H1 (cell line): ENCODE measurements at regions not wholly inside any gene's neighbourhood (a gene's known extent, or its start where the extent isn't known, plus 50 kb on each side); places are given as distances from the start of the nearest gene placed in this dataset.

ENCODE experiments used
- CTCF ChIA-PET: fragments of 300-600 bp; sonication (Branson Sonifier 250); formaldehyde crosslinking; loops from one replicate; lab custom pipeline; 2021; ENCODE audit not compliant: partially characterized antibody; lab: Charles Lee
- POLR2A ChIA-PET: fragments of 300-600 bp; sonication (Branson Sonifier 250); formaldehyde crosslinking; loops from one replicate; lab custom pipeline; 2021; ENCODE audit warnings: inconsistent platforms; ENCODE audit not compliant: partially characterized antibody; lab: Charles Lee
- DNase-seq, 2 experiments: peaks; one replicate each; pipeline versions ENCODE4 v3.0.0 to v3.0.0-alpha.2; 2010 to 2022; ENCODE audit warnings: low spot score in 2 of 2, low read depth in 1 of 2, mixed read lengths in 1 of 2
- FAIRE-seq: peaks from 2 replicates; lab custom pipeline; 2011; peaks lifted over from hg19 to GRCh38; lab: Jason Lieb, UNC
- H2AFZ ChIP-seq: 2 replicates; pipeline ENCODE4 v1.8.1; 2012; ENCODE audit warnings: low read length, inconsistent platforms
- H2AK5ac ChIP-seq: 2 replicates; pipeline ENCODE4 v1.6.1; 2013; ENCODE audit warnings: low read depth, low read length
- H2BK120ac ChIP-seq: replicated peaks from 2 replicates; pipeline ENCODE3; 2013; ENCODE audit warnings: low read depth, low read length, inconsistent platforms
- H2BK12ac ChIP-seq: 2 replicates; pipeline ENCODE4 v1.6.1; 2013; ENCODE audit warnings: low read depth, low read length
- H2BK15ac ChIP-seq: 2 replicates; pipeline ENCODE4 v1.6.1; 2013; ENCODE audit warnings: low read length
- H2BK20ac ChIP-seq: 2 replicates; pipeline ENCODE4 v1.6.1; 2013; ENCODE audit warnings: low read length
- H2BK5ac ChIP-seq: 2 replicates; pipeline ENCODE4 v1.6.1; 2013; ENCODE audit warnings: low read depth, low read length
- H3K14ac ChIP-seq: 2 replicates; pipeline ENCODE4 v1.6.1; 2013; ENCODE audit warnings: inconsistent platforms; ENCODE audit not compliant: insufficient read length
- H3K18ac ChIP-seq: 2 replicates; pipeline ENCODE4 v1.6.1; 2013; ENCODE audit warnings: low read length; ENCODE audit errors: extremely low read depth
- H3K23ac ChIP-seq: 2 replicates; pipeline ENCODE4 v1.6.1; 2013; ENCODE audit warnings: inconsistent platforms; ENCODE audit not compliant: insufficient read length
- H3K23me2 ChIP-seq: 2 replicates; pipeline ENCODE4 v1.6.1; 2013; ENCODE audit warnings: low read depth, low read length
- H3K27ac ChIP-seq: 2 replicates; pipeline ENCODE4 v1.6.1; 2011; ENCODE audit warnings: low read depth, low read length, inconsistent platforms
- H3K27me3 ChIP-seq, 4 experiments: replicated peaks in 1 of 4; 1 replicate in 1 of 4; 2 replicates in 3 of 4; pipeline versions ENCODE4 v1.6.1 to v1.8.1; 2011 to 2013; ENCODE audit warnings: low read length in 3 of 4, mild to moderate bottlenecking in 3 of 4, inconsistent platforms in 2 of 4, mixed read lengths in 2 of 4, moderate library complexity in 1 of 4; ENCODE audit not compliant: control insufficient read depth in 3 of 4, insufficient read depth in 3 of 4; ENCODE audit errors: extremely low read depth in 1 of 4
- H3K36me3 ChIP-seq, 4 experiments: 2 replicates each; pipeline versions ENCODE4 v1.6.1 to v1.8.1; 2011 to 2013; ENCODE audit warnings: mild to moderate bottlenecking in 4 of 4, low read length in 3 of 4, moderate library complexity in 2 of 4, control low read depth in 1 of 4, inconsistent platforms in 1 of 4; ENCODE audit not compliant: insufficient read depth in 4 of 4, control insufficient read depth in 2 of 4
- H3K4ac ChIP-seq: replicated peaks from 2 replicates; pipeline ENCODE3; 2013; ENCODE audit warnings: low read length, low read depth, mixed read lengths, inconsistent platforms; ENCODE audit not compliant: insufficient read length
- H3K4me1 ChIP-seq, 4 experiments: replicated peaks in 1 of 4; 1 replicate in 1 of 4; 2 replicates in 3 of 4; pipeline versions ENCODE4 v1.6.1 to v1.8.1; 2011 to 2013; ENCODE audit warnings: low read length in 3 of 4, inconsistent platforms in 2 of 4, mixed read lengths in 1 of 4; ENCODE audit not compliant: insufficient read depth in 4 of 4, control insufficient read depth in 3 of 4
- H3K4me2 ChIP-seq, 2 experiments: 2 replicates each; pipeline versions ENCODE4 v1.6.1 to v1.8.1; 2011 to 2013; ENCODE audit warnings: low read depth in 2 of 2, low read length in 2 of 2, control low read depth in 1 of 2, inconsistent platforms in 1 of 2, mild to moderate bottlenecking in 1 of 2; ENCODE audit not compliant: insufficient read depth in 1 of 2
- H3K4me3 ChIP-seq, 4 experiments: fragments of 200-600, 300-600 bp in 1 of 4; sonication (generic), shearing (Covaris generic), sonication (Bioruptor Twin) in 1 of 4; 2 replicates each; pipeline versions ENCODE4 v1.5.1 to v1.8.1; 2011 to 2016; ENCODE audit warnings: low read length in 4 of 4, low read depth in 3 of 4, control low read depth in 2 of 4, inconsistent platforms in 2 of 4, mild to moderate bottlenecking in 2 of 4, mixed read lengths in 1 of 4, moderate library complexity in 1 of 4; ENCODE audit not compliant: insufficient read depth in 2 of 4; ENCODE audit errors: extremely low read depth in 1 of 4
- H3K56ac ChIP-seq: replicated peaks from 2 replicates; pipeline ENCODE3; 2013; ENCODE audit warnings: low read depth, mild to moderate bottlenecking, mixed read lengths, low read length, inconsistent platforms; ENCODE audit not compliant: insufficient read length
- H3K79me1 ChIP-seq: 2 replicates; pipeline ENCODE4 v1.6.1; 2013; ENCODE audit warnings: low read depth, low read length, control low read depth
- H3K79me2 ChIP-seq, 2 experiments: 2 replicates each; pipeline versions ENCODE4 v1.6.1 to v1.8.1; 2012 to 2013; ENCODE audit warnings: low read length in 2 of 2, mild to moderate bottlenecking in 2 of 2, inconsistent platforms in 1 of 2; ENCODE audit not compliant: insufficient read depth in 2 of 2, control insufficient read depth in 1 of 2
- H3K9ac ChIP-seq, 4 experiments: replicated peaks in 1 of 4; 1 replicate in 1 of 4; 2 replicates in 3 of 4; pipeline versions ENCODE4 v1.6.1 to v1.8.1; 2011 to 2013; ENCODE audit warnings: low read depth in 3 of 4, low read length in 3 of 4, control low read depth in 2 of 4, mild to moderate bottlenecking in 2 of 4, moderate library complexity in 2 of 4, inconsistent platforms in 1 of 4; ENCODE audit errors: extremely low read depth in 1 of 4
- H3K9me3 ChIP-seq, 2 experiments: 2 replicates each; pipeline versions ENCODE4 v1.6.1 to v1.8.1; 2012 to 2013; ENCODE audit warnings: mild to moderate bottlenecking in 2 of 2, moderate library complexity in 2 of 2, control low read depth in 1 of 2, inconsistent platforms in 1 of 2, low read depth in 1 of 2, low read length in 1 of 2, mixed read lengths in 1 of 2; ENCODE audit not compliant: insufficient read depth in 2 of 2
- H4K20me1 ChIP-seq, 2 experiments: replicated peaks in 1 of 2; 2 replicates each; pipeline versions ENCODE3 to v1.8.1; 2011 to 2013; ENCODE audit warnings: inconsistent platforms in 2 of 2, low read length in 2 of 2, mild to moderate bottlenecking in 1 of 2; ENCODE audit not compliant: insufficient read depth in 2 of 2, control insufficient read depth in 1 of 2
- H4K5ac ChIP-seq: 2 replicates; pipeline ENCODE4 v1.6.1; 2013; ENCODE audit warnings: low read length, low read depth, mixed read lengths, inconsistent platforms; ENCODE audit not compliant: insufficient read length
- H4K8ac ChIP-seq: 2 replicates; pipeline ENCODE4 v1.8.0; 2013; ENCODE audit warnings: mild to moderate bottlenecking, moderate library complexity, low read length, inconsistent platforms; ENCODE audit not compliant: insufficient read depth; ENCODE audit errors: extremely low read depth
- H4K91ac ChIP-seq: replicated peaks from 2 replicates; pipeline ENCODE3; 2013; ENCODE audit warnings: low read length, mixed read lengths, inconsistent platforms; ENCODE audit not compliant: insufficient read length
- ASH2L ChIP-seq: fragments of 200-600, 300-600 bp; sonication (generic); IDR thresholded peaks from one replicate; pipeline ENCODE4 v1.7.1; 2017; ENCODE audit warnings: low read length
- BACH1 ChIP-seq: IDR thresholded peaks from 2 replicates; pipeline ENCODE4 v1.6.1; 2012; ENCODE audit warnings: low read length, improper control_type of control experiment
- BRCA1 ChIP-seq: IDR thresholded peaks from 2 replicates; pipeline ENCODE4 v1.6.1; 2012; ENCODE audit warnings: low read depth, low read length, improper control_type of control experiment
- CREB1 ChIP-seq: IDR thresholded peaks from 2 replicates; pipeline ENCODE4 v1.6.1; 2012; ENCODE audit warnings: inconsistent platforms
- FOSL1 ChIP-seq: IDR thresholded peaks from 2 replicates; pipeline ENCODE4 v1.6.1; 2011; ENCODE audit warnings: mild to moderate bottlenecking, low read depth, low read length, moderate library complexity; ENCODE audit not compliant: insufficient read depth
- JUN ChIP-seq: IDR thresholded peaks from 2 replicates; pipeline ENCODE4 v1.6.1; 2011; ENCODE audit warnings: low read depth, mild to moderate bottlenecking, improper control_type of control experiment, low read length
- KDM4A ChIP-seq: IDR thresholded peaks from one replicate; pipeline ENCODE4 v1.7.1; 2012; ENCODE audit warnings: low read depth, mild to moderate bottlenecking, moderate library complexity, low read length, inconsistent platforms; ENCODE audit not compliant: severe bottlenecking
- RFX5 ChIP-seq: IDR thresholded peaks from 2 replicates; pipeline ENCODE4 v1.6.1; 2011; ENCODE audit warnings: low read depth, low read length, improper control_type of control experiment, borderline replicate concordance
- RNF2 ChIP-seq: fragments of 200-900, 300-1000 bp; sonication (generic); IDR thresholded peaks from 2 replicates; pipeline ENCODE4 v1.7.1; 2016; ENCODE audit warnings: borderline replicate concordance, low read depth, mild to moderate bottlenecking, antibody characterized with exemption, low read length; ENCODE audit not compliant: poor library complexity, severe bottlenecking; ENCODE audit errors: missing control alignments
- SAP30 ChIP-seq: fragments of 300-600 bp; sonication (generic); IDR thresholded peaks from 2 replicates; pipeline ENCODE4 v1.7.1; 2012; ENCODE audit warnings: low read length, moderate library complexity, mild to moderate bottlenecking, inconsistent platforms; ENCODE audit not compliant: insufficient read depth, insufficient replicate concordance
- SIX5 ChIP-seq: IDR thresholded peaks from 2 replicates; pipeline ENCODE4 v1.6.1; 2011; ENCODE audit warnings: mild to moderate bottlenecking, low read depth, low read length
- SRF ChIP-seq: IDR thresholded peaks from 2 replicates; pipeline ENCODE4 v1.6.1; 2011; ENCODE audit warnings: mild to moderate bottlenecking, low read depth, low read length, moderate library complexity
- TBP ChIP-seq: IDR thresholded peaks from 2 replicates; pipeline ENCODE4 v1.6.1; 2011; ENCODE audit warnings: low read depth, low read length, improper control_type of control experiment
- TCF12 ChIP-seq: IDR thresholded peaks from 2 replicates; pipeline ENCODE4 v1.6.1; 2011; ENCODE audit warnings: low read depth, mild to moderate bottlenecking, low read length
- TEAD4 ChIP-seq: IDR thresholded peaks from 2 replicates; pipeline ENCODE4 v1.6.1; 2012; ENCODE audit warnings: low read depth, low read length, inconsistent platforms, mixed read lengths
- YY1 ChIP-seq: IDR thresholded peaks from 2 replicates; pipeline ENCODE4 v1.6.1; 2011; ENCODE audit warnings: low read depth, mild to moderate bottlenecking, low read length
- WGBS, 2 experiments: shearing (Covaris generic) in 1 of 2; methylation state at CpG; one replicate each; pipeline versions ENCODE4 v1.1.6 to v1.1.7; 2013 to 2015; ENCODE audit warnings: low lambda C conversion rate in 2 of 2, mixed read lengths in 2 of 2, inconsistent platforms in 1 of 2, low coverage in 1 of 2, missing lambda C conversion rate in 1 of 2; ENCODE audit not compliant: insufficient replicate concordance in 2 of 2, insufficient coverage in 1 of 2, insufficient read length in 1 of 2; ENCODE audit errors: extremely low coverage in 1 of 2, missing lambda C conversion rate in 1 of 2; 5-methylcytosine and 5-hydroxymethylcytosine counted together

DNA sequence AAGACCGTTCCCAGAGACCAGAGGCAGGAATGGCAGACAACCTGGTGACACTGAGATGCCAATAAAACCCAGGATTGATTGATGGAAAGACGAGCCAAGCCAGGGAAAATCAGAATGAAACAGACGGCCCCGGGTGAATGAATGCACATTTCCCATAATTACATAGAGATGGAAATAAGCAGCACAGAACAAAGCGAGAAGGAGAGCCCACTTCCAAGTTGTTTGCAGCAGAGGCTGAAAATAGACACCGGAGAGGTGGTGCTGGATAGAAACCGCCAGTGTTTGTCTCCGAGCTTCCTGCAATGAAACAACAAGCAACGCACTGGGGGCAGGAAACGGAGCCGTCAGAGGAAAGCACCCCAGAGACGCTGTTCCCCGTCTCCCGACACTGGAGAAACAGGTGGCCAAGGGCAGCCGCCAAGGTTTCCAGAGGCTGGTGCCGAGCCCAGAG, 406.8 kb downstream of the SHANK2 start:
- FAIRE-seq = no peak
- no peak overlapping the region for H3K4me2 ChIP-seq
- ChIA-PET POLR2A (no interaction called here), CTCF (interaction anchor here (0.6 to 1.8 kb wide), 3 partner anchors 11 to 545 kb away, joined by 3 to 4 read pairs (median 3); no protein-coding TSS in a partner anchor)
- H2BK15ac ChIP-seq = no peak overlapping the region
- H3K79me1 ChIP-seq = no peaks in the 10 kb centered on the region; the same call in 1 of the 2 replicates
- 95% methylated on average over 16 of the region's 16 CpGs; no CpG with 5 or more reads in 1 of the 2 experiments for WGBS, 2 experiments
- H3K9ac ChIP-seq = no peak overlapping the region
- no peak overlapping the region for H3K4me3 ChIP-seq
- H2BK20ac ChIP-seq = no peak overlapping the region
- no peak overlapping the region for H2BK12ac ChIP-seq
- no peak overlapping the region for H4K8ac ChIP-seq
- H3K27ac ChIP-seq = no peak overlapping the region
- no peaks in the 10 kb centered on the region for H3K36me3 ChIP-seq
- H3K79me2 ChIP-seq = no peaks in the 10 kb centered on the region
- no peak overlapping the region for H2BK120ac ChIP-seq
- no peak overlapping the region for H2AFZ ChIP-seq
- no peaks in the 10 kb centered on the region for H3K9me3 ChIP-seq
- H3K4me1 ChIP-seq = no peaks in the 10 kb centered on the region; a peak in 1 of 7 replicates
- H3K18ac ChIP-seq = no peak overlapping the region
- no peak overlapping the region for H2AK5ac ChIP-seq
- no peak overlapping the region for H3K56ac ChIP-seq
- H3K27me3 ChIP-seq = no peaks in the 10 kb centered on the region
- no peak overlapping the region for H3K23ac ChIP-seq
- no peak overlapping the region for H3K14ac ChIP-seq
- DNase-seq = no peak
- H4K20me1 ChIP-seq = peaks cover 2 to 12% of the 10 kb centered on the region in 2 experiments
- no peak overlapping the region for H3K4ac ChIP-seq
- no peak overlapping the region for H4K5ac ChIP-seq
- no peak overlapping the region for H2BK5ac ChIP-seq
- H3K23me2 ChIP-seq = no peaks in the 10 kb centered on the region
- H4K91ac ChIP-seq = no peak overlapping the region
- no peak for TF ChIP-seq SRF
- TF ChIP-seq BACH1 = no peak
- no peak for TF ChIP-seq RNF2
- no peak for TF ChIP-seq SAP30
- TF ChIP-seq SIX5 = no peak
- no peak for TF ChIP-seq YY1
- TF ChIP-seq TBP = no peak
- TF ChIP-seq FOSL1 = no peak
- no peak for TF ChIP-seq CREB1
- TF ChIP-seq JUN = no peak
- no peak for TF ChIP-seq TEAD4
- no peak for TF ChIP-seq RFX5
- no peak for TF ChIP-seq TCF12
- no peak for TF ChIP-seq ASH2L
- TF ChIP-seq KDM4A = no peak
- no peak for TF ChIP-seq BRCA1
